ENCODE measurements at regions not wholly inside any gene's neighbourhood (a gene's known extent, or its start where the extent isn't known, plus 50 kb on each side); places are given as distances from the start of the nearest gene placed in this dataset.
"Not testable (repeated sequence)": the region's sequence is repeated elsewhere in the genome, so short reads cannot be mapped to it uniquely, and the experiment has no call there.

GRCh38 chr22:22371031-22371541 is 126.5 kb downstream of the VPREB1 start:
- DNase-seq: peak in 9 of 51 donors; percentile 5 to 35 (median 18)

GRCh38 chr22:22372086-22372485 is 127.5 kb downstream of the VPREB1 start:
- no peak for DNase-seq

GRCh38 chr22:22374163-22374562 is 129.6 kb downstream of the VPREB1 start:
- DNase-seq: no peak

- DNase-seq: no peak
Observed at GRCh38 chr22:22374579-22374978, 130.0 kb downstream of the VPREB1 start.

GRCh38 chr22:22375576-22376351 is 131.2 kb downstream of the VPREB1 start:
- no peak for DNase-seq

GRCh38 chr22:22376352-22376706 is 131.7 kb downstream of the VPREB1 start:
- no peak for DNase-seq

GRCh38 chr22:22376884-22377283 is 131.7 kb downstream of the ZNF280B start:
- DNase-seq: not testable (repeated sequence)

GRCh38 chr22:22377335-22377734 is 131.2 kb downstream of the ZNF280B start:
- no peak for DNase-seq

- no peak for DNase-seq
Observed at GRCh38 chr22:22378446-22379415, 129.8 kb downstream of the ZNF280B start.

GRCh38 chr22:22380098-22381030 is 128.2 kb downstream of the ZNF280B start:
- DNase-seq: no peak

- not testable (repeated sequence) for DNase-seq
Observed at GRCh38 chr22:22381292-22381691, 127.2 kb downstream of the ZNF280B start.

- no peak for DNase-seq
Observed at GRCh38 chr22:22384267-22384666, 124.3 kb downstream of the ZNF280B start.

GRCh38 chr22:22384668-22385244 is 123.8 kb downstream of the ZNF280B start:
- no peak for DNase-seq

- DNase-seq: no peak
Observed at GRCh38 chr22:22386602-22387385, 121.7 kb downstream of the ZNF280B start.

GRCh38 chr22:22387386-22387736 is 121.2 kb downstream of the ZNF280B start:
- DNase-seq: no peak

- no peak for DNase-seq
Observed at GRCh38 chr22:22388090-22388489, 120.5 kb downstream of the ZNF280B start.

GRCh38 chr22:22388494-22388893 is 120.0 kb downstream of the ZNF280B start:
- DNase-seq: no peak

- DNase-seq: no peak
Observed at GRCh38 chr22:22389467-22389866, 119.1 kb downstream of the ZNF280B start.

- DNase-seq: no peak
Observed at GRCh38 chr22:22390989-22391388, 117.6 kb downstream of the ZNF280B start.

- no peak for DNase-seq
Observed at GRCh38 chr22:22391543-22391942, 117.0 kb downstream of the ZNF280B start.

Data from hypothalamus (tissue), 51 donors.